ENCODE measurements at regions not wholly inside any gene's neighbourhood (a gene's known extent, or its start where the extent isn't known, plus 50 kb on each side); places are given as distances from the start of the nearest gene placed in this dataset.

DNA sequence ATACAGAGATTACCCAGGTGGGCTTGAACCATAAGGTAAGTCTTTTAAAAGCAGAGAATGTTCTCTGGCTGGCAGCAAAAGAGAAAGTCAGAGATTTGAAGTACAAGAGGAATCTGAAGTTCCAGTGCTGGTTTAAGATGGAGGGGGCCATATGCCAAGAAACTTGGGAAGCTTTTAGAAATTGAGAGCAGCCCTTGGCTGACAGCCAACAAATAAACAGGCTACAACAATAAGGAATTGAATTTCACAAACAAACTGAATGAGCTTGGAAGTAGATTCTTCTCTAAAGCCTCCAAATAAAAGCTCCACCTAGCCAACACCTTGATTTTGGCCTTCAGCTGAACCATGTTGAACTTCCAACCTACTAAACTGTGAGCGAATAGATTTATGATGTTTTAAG, 85.7 kb downstream of the TRIM42 start:
- Histone ChIP-seq H3K4me2 (no peak overlapping the region), H3K9ac (no peak overlapping the region), H2AFZ (ENCODE audit: low read depth) (no peak overlapping the region), H3K4me1 (ENCODE audit: control insufficient read depth in 1 of 2, insufficient read depth in 2 of 2, low read depth in 1 of 2, low read length in 1 of 2) (no peaks in the 10 kb centered on the region), H3F3A (replicated peaks; ENCODE audit: insufficient read depth) (no peaks in the 10 kb centered on the region), H3K9me3 (no peaks in the 10 kb centered on the region), H3K27me3 (ENCODE audit: insufficient read depth) (no peaks in the 10 kb centered on the region), H3K36me3 (replicated peaks in 1 of 2; ENCODE audit: control insufficient read depth in 1 of 2, insufficient read depth in 2 of 2, low read length in 1 of 2) (no peaks in the 10 kb centered on the region), H3K9me2 (no peaks in the 10 kb centered on the region), H3K79me2 (ENCODE audit: insufficient read depth) (no peaks in the 10 kb centered on the region), H3K27ac (ENCODE audit: low read depth in 2 of 2, low read length in 1 of 2) (no peak overlapping the region), H4K20me1 (ENCODE audit: insufficient read depth) (no peaks in the 10 kb centered on the region), H3K4me3 (ENCODE audit: low read depth in 2 of 2, low read length in 1 of 2) (no peak overlapping the region)
- WGBS (ENCODE audit: low lambda C conversion rate), result 75% methylated on average over 1 of the region's 1 CpG
- ChIA-PET CTCF (no interaction called here), POLR2A (no interaction called here)
- DNase-seq, result no peak
- TF ChIP-seq SMC3 (IDR thresholded peaks at IDR 0.05; ENCODE audit: low read depth, low read length) (no peak), TEAD4 (IDR thresholded peaks at IDR 0.05; ENCODE audit: borderline replicate concordance, insufficient read depth) (no peak), YY1 (IDR thresholded peaks at IDR 0.05; ENCODE audit: low read depth) (no peak), MXI1 (IDR thresholded peaks at IDR 0.05; ENCODE audit: low read depth, low read length) (no peak), FOXM1 (IDR thresholded peaks at IDR 0.05; ENCODE audit: low read depth) (no peak), MEF2A (IDR thresholded peaks at IDR 0.05; ENCODE audit: borderline replicate concordance, low read depth) (no peak), CHD2 (IDR thresholded peaks at IDR 0.05; ENCODE audit: low read length, partially characterized antibody) (no peak), REST (IDR thresholded peaks at IDR 0.05; ENCODE audit: low read depth, low read length) (no peak), FOSL2 (IDR thresholded peaks at IDR 0.05; ENCODE audit: borderline replicate concordance, low read depth) (no peak), RAD21 (IDR thresholded peaks at IDR 0.05; ENCODE audit: low read length) (no peak), TAF1 (IDR thresholded peaks at IDR 0.05; ENCODE audit: borderline replicate concordance, low read depth, low read length) (no peak), FOXJ3 (CRISPR knock-in tag; IDR thresholded peaks at IDR 0.05) (no peak), TCF12 (IDR thresholded peaks at IDR 0.05) (no peak)
- TF ChIP-seq, protein P1, sequence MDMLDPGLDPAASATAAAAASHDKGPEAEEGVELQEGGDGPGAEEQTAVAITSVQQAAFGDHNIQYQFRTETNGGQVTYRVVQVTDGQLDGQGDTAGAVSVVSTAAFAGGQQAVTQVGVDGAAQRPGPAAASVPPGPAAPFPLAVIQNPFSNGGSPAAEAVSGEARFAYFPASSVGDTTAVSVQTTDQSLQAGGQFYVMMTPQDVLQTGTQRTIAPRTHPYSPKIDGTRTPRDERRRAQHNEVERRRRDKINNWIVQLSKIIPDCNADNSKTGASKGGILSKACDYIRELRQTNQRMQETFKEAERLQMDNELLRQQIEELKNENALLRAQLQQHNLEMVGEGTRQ (IDR thresholded peaks at IDR 0.05; ENCODE audit: borderline replicate concordance, low read depth, low read length), result no peak

GRCh38 chr3:140765246-140765645, 87.4 kb downstream of the TRIM42 start:
- Histone ChIP-seq H3K9me2 (no peaks in the 10 kb centered on the region), H2AFZ (ENCODE audit: low read depth) (no peak overlapping the region), H3K4me2 (no peak overlapping the region), H4K20me1 (ENCODE audit: insufficient read depth) (no peaks in the 10 kb centered on the region), H3F3A (replicated peaks; ENCODE audit: insufficient read depth) (no peaks in the 10 kb centered on the region), H3K4me1 (ENCODE audit: control insufficient read depth in 1 of 2, insufficient read depth in 2 of 2, low read depth in 1 of 2, low read length in 1 of 2) (no peaks in the 10 kb centered on the region), H3K9me3 (no peaks in the 10 kb centered on the region), H3K9ac (no peak overlapping the region), H3K36me3 (replicated peaks in 1 of 2; ENCODE audit: control insufficient read depth in 1 of 2, insufficient read depth in 2 of 2, low read length in 1 of 2) (no peaks in the 10 kb centered on the region), H3K27me3 (ENCODE audit: insufficient read depth) (no peaks in the 10 kb centered on the region), H3K27ac (ENCODE audit: low read depth in 2 of 2, low read length in 1 of 2) (no peak overlapping the region), H3K4me3 (ENCODE audit: low read depth in 2 of 2, low read length in 1 of 2) (no peak overlapping the region), H3K79me2 (ENCODE audit: insufficient read depth) (no peaks in the 10 kb centered on the region)
- CTCF ChIA-PET, result no interaction called here
- WGBS (ENCODE audit: low lambda C conversion rate), result 40% methylated on average over 2 of the region's 2 CpGs
- POLR2A ChIA-PET, result no interaction called here
- DNase-seq, result no peak
- TF ChIP-seq MXI1 (IDR thresholded peaks at IDR 0.05; ENCODE audit: low read depth, low read length), result no peak
- no peak for TF ChIP-seq SIN3A (IDR thresholded peaks at IDR 0.05; ENCODE audit: borderline replicate concordance, low read depth, low read length)
- TF ChIP-seq CTCF (IDR thresholded peaks at IDR 0.05), result no peak
- TF ChIP-seq EP300 (IDR thresholded peaks at IDR 0.05; ENCODE audit: borderline replicate concordance in 1 of 2, low read depth in 1 of 2, low read length in 1 of 2), result no peak
- TF ChIP-seq FOXJ3 (CRISPR knock-in tag; IDR thresholded peaks at IDR 0.05), result no peak
- no peak for TF ChIP-seq RAD21 (IDR thresholded peaks at IDR 0.05; ENCODE audit: low read length)
- TF ChIP-seq, protein P2, sequence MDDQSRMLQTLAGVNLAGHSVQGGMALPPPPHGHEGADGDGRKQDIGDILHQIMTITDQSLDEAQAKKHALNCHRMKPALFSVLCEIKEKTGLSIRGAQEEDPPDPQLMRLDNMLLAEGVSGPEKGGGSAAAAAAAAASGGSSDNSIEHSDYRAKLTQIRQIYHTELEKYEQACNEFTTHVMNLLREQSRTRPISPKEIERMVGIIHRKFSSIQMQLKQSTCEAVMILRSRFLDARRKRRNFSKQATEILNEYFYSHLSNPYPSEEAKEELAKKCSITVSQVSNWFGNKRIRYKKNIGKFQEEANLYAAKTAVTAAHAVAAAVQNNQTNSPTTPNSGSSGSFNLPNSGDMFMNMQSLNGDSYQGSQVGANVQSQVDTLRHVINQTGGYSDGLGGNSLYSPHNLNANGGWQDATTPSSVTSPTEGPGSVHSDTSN (IDR thresholded peaks at IDR 0.05), result no peak
- TF ChIP-seq NFIC (IDR thresholded peaks at IDR 0.05; ENCODE audit: borderline replicate concordance), result no peak
- no peak for TF ChIP-seq CHD2 (IDR thresholded peaks at IDR 0.05; ENCODE audit: low read length, partially characterized antibody)
- TF ChIP-seq POLR2AphosphoS5 (IDR thresholded peaks at IDR 0.05; ENCODE audit: low read depth, low read length), result no peak
- no peak for TF ChIP-seq FOXM1 (IDR thresholded peaks at IDR 0.05; ENCODE audit: low read depth)
- TF ChIP-seq TCF12 (IDR thresholded peaks at IDR 0.05), result no peak
